HG02588 (cell line): ENCODE measurements at regions not wholly inside any gene's neighbourhood (a gene's known extent, or its start where the extent isn't known, plus 50 kb on each side); places are given as distances from the start of the nearest gene placed in this dataset.

ENCODE experiments used
- ATAC-seq: cut with Tn5 transposase; IDR thresholded peaks from one replicate; pipeline ENCODE4 v1.9.1; 2021; ENCODE audit warnings: mild to moderate bottlenecking, moderate library complexity; ENCODE audit not compliant: unreplicated experiment

GRCh38 chr15:70508561-70509281, 254.6 kb downstream of the UACA start:
- ATAC-seq, result no peak

- ATAC-seq, result no peak
Observed at GRCh38 chr15:70507772-70508371, 255.5 kb downstream of the UACA start.

- no peak for ATAC-seq
Observed at GRCh38 chr15:70505936-70506912, 257.1 kb downstream of the UACA start.

- ATAC-seq, result no peak
Observed at GRCh38 chr15:70505411-70505919, 257.9 kb downstream of the UACA start.

- ATAC-seq, result no peak
Observed at GRCh38 chr15:70504988-70505387, 258.4 kb downstream of the UACA start.

- ATAC-seq, result peak; percentile 46
Observed at GRCh38 chr15:70504299-70504951, 258.9 kb downstream of the UACA start.

GRCh38 chr15:70503798-70504298, 259.5 kb downstream of the UACA start:
- no peak for ATAC-seq

GRCh38 chr15:70503073-70503745, 260.1 kb downstream of the UACA start:
- ATAC-seq, result no peak

- ATAC-seq, result no peak
Observed at GRCh38 chr15:70502529-70502928, 260.8 kb downstream of the UACA start.

GRCh38 chr15:70501849-70502248, 261.5 kb downstream of the UACA start:
- no peak for ATAC-seq

- ATAC-seq, result no peak
Observed at GRCh38 chr15:70501121-70501727, 262.1 kb downstream of the UACA start.

GRCh38 chr15:70499791-70500190, 263.6 kb downstream of the UACA start:
- no peak for ATAC-seq

GRCh38 chr15:70498096-70498626, 265.2 kb downstream of the UACA start:
- ATAC-seq, result no peak

- no peak for ATAC-seq
Observed at GRCh38 chr15:70497661-70498060, 265.7 kb downstream of the UACA start.

GRCh38 chr15:70495991-70496599, 267.3 kb downstream of the UACA start:
- no peak for ATAC-seq

- no peak for ATAC-seq
Observed at GRCh38 chr15:70494852-70495571, 268.3 kb downstream of the UACA start.

GRCh38 chr15:70494517-70494851, 268.9 kb downstream of the UACA start:
- no peak for ATAC-seq

GRCh38 chr15:70493787-70494516, 269.4 kb downstream of the UACA start:
- ATAC-seq, result no peak
